ENCODE measurements at regions not wholly inside any gene's neighbourhood (a gene's known extent, or its start where the extent isn't known, plus 50 kb on each side); places are given as distances from the start of the nearest gene placed in this dataset.

DNA sequence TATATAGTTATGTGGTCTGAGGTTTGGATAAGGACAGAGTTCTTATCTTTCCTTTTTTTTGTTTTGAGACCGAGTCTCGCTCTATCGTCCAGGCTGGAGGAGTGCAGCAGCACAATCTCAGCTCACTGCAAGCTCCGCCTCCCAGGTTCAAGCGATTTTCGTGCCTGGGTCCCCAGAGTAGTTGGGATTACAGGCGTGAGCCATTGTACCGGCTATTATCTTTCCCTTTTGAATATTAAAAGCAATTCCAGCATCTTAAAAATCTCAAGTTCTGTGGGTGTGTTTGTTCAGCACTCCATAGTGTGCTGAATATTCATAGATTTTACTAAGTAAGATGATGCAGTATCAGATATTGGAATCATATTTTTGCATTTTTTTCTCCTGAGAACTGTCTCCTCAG is 404.4 kb upstream of the RGS6 start:
- no peak overlapping the region for H2BK20ac ChIP-seq (ENCODE audit: low read depth, low read length)
- CTCF ChIA-PET = interaction anchor here (0.7 to 0.8 kb wide), 2 partner anchors 297 to 328 kb away, joined by 3 to 4 read pairs; no protein-coding TSS in a partner anchor
- H3K9ac ChIP-seq (ENCODE audit: low read depth, low read length) = no peak overlapping the region
- dilution Hi-C loops (cut with HindIII; ENCODE audit: low sequenced_read_pairs, unreplicated experiment) = no loop called here
- no peak for DNase-seq
- no peak overlapping the region for H2AK9ac ChIP-seq (replicated peaks; ENCODE audit: low read depth, low read length, poor library complexity)
- H3K56ac ChIP-seq (ENCODE audit: extremely low read depth, insufficient read depth, low read length) = no peak overlapping the region
- peaks cover 7% of the 10 kb centered on the region for H3K4me1 ChIP-seq (ENCODE audit: control insufficient read depth, insufficient read depth, low read length)
- no peak overlapping the region for H2AK5ac ChIP-seq (ENCODE audit: low read depth, low read length)
- H2AFZ ChIP-seq (replicated peaks; ENCODE audit: low read length, poor library complexity) = no peak overlapping the region
- H3K18ac ChIP-seq (ENCODE audit: low read depth, low read length) = no peak overlapping the region
- no peak overlapping the region for H3K4me2 ChIP-seq (ENCODE audit: low read depth, low read length)
- in situ Hi-C loops (cut with MboI; ENCODE audit: low sequenced_read_pairs) = no loop called here
- H3K27ac ChIP-seq (ENCODE audit: insufficient read depth, low read length) = no peak overlapping the region
- peaks cover 25 to 33% of the 10 kb centered on the region in 2 experiments for H3K79me1 ChIP-seq (ENCODE audit: low read depth in 1 of 2, low read length in 2 of 2)
- intact Hi-C loops (cut with micrococcal nuclease) = no loop called here
- no peak overlapping the region for H4K8ac ChIP-seq (ENCODE audit: low read depth in 2 of 2, low read length in 2 of 2)
- peaks cover 7% of the 10 kb centered on the region for H3K9me1 ChIP-seq (ENCODE audit: insufficient read depth, low read length)
- POLR2A ChIA-PET (ENCODE audit: unreplicated experiment) = no interaction called here
- TF ChIP-seq SMC3 (IDR thresholded peaks at IDR 0.05; ENCODE audit: low read depth, low read length) = no peak
- TF ChIP-seq CEBPB (IDR thresholded peaks at IDR 0.05; ENCODE audit: low read depth, low read length) = no peak
- TF ChIP-seq, protein P1, sequence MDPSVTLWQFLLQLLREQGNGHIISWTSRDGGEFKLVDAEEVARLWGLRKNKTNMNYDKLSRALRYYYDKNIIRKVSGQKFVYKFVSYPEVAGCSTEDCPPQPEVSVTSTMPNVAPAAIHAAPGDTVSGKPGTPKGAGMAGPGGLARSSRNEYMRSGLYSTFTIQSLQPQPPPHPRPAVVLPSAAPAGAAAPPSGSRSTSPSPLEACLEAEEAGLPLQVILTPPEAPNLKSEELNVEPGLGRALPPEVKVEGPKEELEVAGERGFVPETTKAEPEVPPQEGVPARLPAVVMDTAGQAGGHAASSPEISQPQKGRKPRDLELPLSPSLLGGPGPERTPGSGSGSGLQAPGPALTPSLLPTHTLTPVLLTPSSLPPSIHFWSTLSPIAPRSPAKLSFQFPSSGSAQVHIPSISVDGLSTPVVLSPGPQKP (IDR thresholded peaks at IDR 0.05; ENCODE audit: borderline replicate concordance, low read depth, low read length) = no peak
- TF ChIP-seq FOS (IDR thresholded peaks at IDR 0.05; ENCODE audit: low read depth, low read length) = no peak
- no peak for TF ChIP-seq RAD21 (IDR thresholded peaks at IDR 0.05; ENCODE audit: low read length)
- TF ChIP-seq BHLHE40 (IDR thresholded peaks at IDR 0.05; ENCODE audit: low read depth, low read length) = no peak
- H3K23ac ChIP-seq (ENCODE audit: low read depth, low read length) = no peak overlapping the region
- H3K27me3 ChIP-seq (ENCODE audit: control insufficient read depth, insufficient read depth, low read length) = no peaks in the 10 kb centered on the region
- no CpG with 5 or more reads among the region's 8 CpGs for WGBS, 2 experiments (ENCODE audit: extremely low coverage in 2 of 2, insufficient read length in 1 of 2)
- no peaks in the 10 kb centered on the region; the same call in 1 of the 2 replicates for H3K36me3 ChIP-seq (ENCODE audit: control insufficient read depth, insufficient read depth, low read length)
- no peak overlapping the region for H2BK5ac ChIP-seq (ENCODE audit: low read depth, low read length, poor library complexity, severe bottlenecking)
- H4K91ac ChIP-seq (ENCODE audit: insufficient read depth, low read depth, low read length) = no peak overlapping the region
- H3K4ac ChIP-seq (ENCODE audit: low read depth, low read length) = no peak overlapping the region
- ATAC-seq (ENCODE audit: low read depth) = no peak
- H4K5ac ChIP-seq (ENCODE audit: low read depth, low read length) = no peak overlapping the region
- no peak overlapping the region for H2BK15ac ChIP-seq (ENCODE audit: low read depth, low read length)
- BruUV-seq (replicated peaks) = no TSS peak
- H3K9me3 ChIP-seq (ENCODE audit: control insufficient read depth, insufficient read depth, low read length) = no peaks in the 10 kb centered on the region
- H4K20me1 ChIP-seq (ENCODE audit: insufficient read depth, low read length) = peaks cover 2% of the 10 kb centered on the region; the same call in 1 of the 2 replicates
- H2BK120ac ChIP-seq (ENCODE audit: low read depth, low read length) = no peak overlapping the region
- H3K4me3 ChIP-seq (ENCODE audit: insufficient read depth, low read depth, low read length) = no peak overlapping the region
- no peak overlapping the region for H3K14ac ChIP-seq (replicated peaks; ENCODE audit: low read depth, low read length)
